Right atrium auricular region (tissue), 2 donors: ENCODE measurements at regions not wholly inside any gene's neighbourhood (a gene's known extent, or its start where the extent isn't known, plus 50 kb on each side); places are given as distances from the start of the nearest gene placed in this dataset.

Experiments used
- DNase-seq: peaks from one replicate; pipeline ENCODE4 v3.0.0-alpha.2; 2019; ENCODE audit warnings: low spot score
- H3K27ac ChIP-seq, 2 donors: fragments of 200-600 bp; sonication (generic); 1 replicate in 1 of 2; 2 replicates in 1 of 2; pipeline ENCODE4 v1.5.1; 2016 to 2019
- H3K27me3 ChIP-seq, 2 donors: fragments of 200-600 bp; sonication (generic); one replicate each; pipeline versions ENCODE4 v1.5.1 to v1.6.0; 2017 to 2019
- H3K36me3 ChIP-seq: fragments of 200-600 bp; sonication (generic); one replicate; pipeline ENCODE4 v1.5.1; 2016
- H3K4me1 ChIP-seq, 2 donors: fragments of 200-600 bp; sonication (generic); one replicate each; pipeline versions ENCODE4 v1.5.1 to v1.6.0; 2017 to 2019
- H3K4me3 ChIP-seq, 2 donors: fragments of 200-600 bp; sonication (generic); 1 replicate in 1 of 2; 2 replicates in 1 of 2; pipeline ENCODE4 v1.5.1; 2017 to 2019; ENCODE audit warnings: mild to moderate bottlenecking in 1 of 2, moderate library complexity in 1 of 2
- H3K9me3 ChIP-seq, 2 donors: fragments of 200-600 bp; sonication (generic); one replicate each; pipeline ENCODE4 v1.5.1; 2019
- TF ChIP-seq, protein P1 (sequence below), 2 donors: fragments of 200-600 bp; sonication (generic); IDR thresholded peaks; one replicate each; pipeline ENCODE4 v1.5.1; 2019; ENCODE audit warnings: antibody characterized with exemption in 2 of 2

- Histone ChIP-seq H3K4me1 (no peaks in the 10 kb centered on the region), H3K27me3 (no peaks in the 10 kb centered on the region), H3K4me3 (no peak overlapping the region), H3K9me3 (no peaks in the 10 kb centered on the region), H3K36me3 (no peaks in the 10 kb centered on the region), H3K27ac (no peak overlapping the region)
- DNase-seq, result no peak
- TF ChIP-seq, protein P1, sequence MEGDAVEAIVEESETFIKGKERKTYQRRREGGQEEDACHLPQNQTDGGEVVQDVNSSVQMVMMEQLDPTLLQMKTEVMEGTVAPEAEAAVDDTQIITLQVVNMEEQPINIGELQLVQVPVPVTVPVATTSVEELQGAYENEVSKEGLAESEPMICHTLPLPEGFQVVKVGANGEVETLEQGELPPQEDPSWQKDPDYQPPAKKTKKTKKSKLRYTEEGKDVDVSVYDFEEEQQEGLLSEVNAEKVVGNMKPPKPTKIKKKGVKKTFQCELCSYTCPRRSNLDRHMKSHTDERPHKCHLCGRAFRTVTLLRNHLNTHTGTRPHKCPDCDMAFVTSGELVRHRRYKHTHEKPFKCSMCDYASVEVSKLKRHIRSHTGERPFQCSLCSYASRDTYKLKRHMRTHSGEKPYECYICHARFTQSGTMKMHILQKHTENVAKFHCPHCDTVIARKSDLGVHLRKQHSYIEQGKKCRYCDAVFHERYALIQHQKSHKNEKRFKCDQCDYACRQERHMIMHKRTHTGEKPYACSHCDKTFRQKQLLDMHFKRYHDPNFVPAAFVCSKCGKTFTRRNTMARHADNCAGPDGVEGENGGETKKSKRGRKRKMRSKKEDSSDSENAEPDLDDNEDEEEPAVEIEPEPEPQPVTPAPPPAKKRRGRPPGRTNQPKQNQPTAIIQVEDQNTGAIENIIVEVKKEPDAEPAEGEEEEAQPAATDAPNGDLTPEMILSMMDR (IDR thresholded peaks at IDR 0.05), result no peak
Measured at GRCh38 chr18:39558658-39559057, 1993.1 kb upstream of the CELF4 start.

DNA sequence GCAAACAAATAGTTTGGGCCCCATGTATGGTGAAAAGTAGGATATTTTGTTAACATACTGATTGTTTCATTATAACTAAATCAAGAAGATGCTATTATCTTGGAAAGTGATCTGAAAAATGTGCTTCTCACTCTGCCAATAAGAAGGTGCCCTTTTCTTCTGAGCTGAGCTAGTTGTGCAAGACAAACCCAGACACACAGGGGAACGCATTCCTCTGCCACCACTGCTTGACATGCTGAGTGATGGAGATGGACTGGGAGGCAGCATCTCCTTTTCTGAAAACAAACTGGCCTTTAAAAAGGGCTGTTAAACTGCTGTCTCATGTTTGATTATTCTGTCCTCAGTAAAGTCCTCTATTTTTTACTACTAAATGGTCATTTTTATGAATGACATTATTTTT lies 1989.9 kb upstream of the CELF4 start:
- H3K27ac ChIP-seq, result no peak overlapping the region
- H3K4me1 ChIP-seq, result no peaks in the 10 kb centered on the region
- no peaks in the 10 kb centered on the region for H3K36me3 ChIP-seq
- H3K4me3 ChIP-seq, result no peak overlapping the region
- TF ChIP-seq, protein P1 (IDR thresholded peaks at IDR 0.05), result no peak
- DNase-seq, result no peak
- no peaks in the 10 kb centered on the region for H3K27me3 ChIP-seq
- no peaks in the 10 kb centered on the region for H3K9me3 ChIP-seq

DNA sequence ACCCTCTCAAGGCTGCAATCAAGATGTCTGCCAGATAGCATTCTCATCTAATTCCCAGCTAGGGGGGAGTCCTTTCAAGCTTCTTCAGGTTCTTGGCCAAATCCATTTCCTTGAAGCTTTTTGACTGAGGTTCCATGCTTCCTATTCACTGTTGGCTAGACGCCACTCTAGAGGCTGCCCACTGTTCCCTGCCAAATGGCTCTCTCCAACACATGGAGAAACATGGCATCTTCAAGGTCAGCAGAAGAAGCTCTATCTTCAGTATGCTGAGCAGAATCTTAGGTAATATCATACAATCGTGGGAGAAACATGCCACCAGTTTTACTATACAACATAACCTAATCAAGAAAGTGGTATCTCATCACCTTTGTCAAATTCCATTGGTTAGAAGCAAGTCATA lies 1985.1 kb upstream of the CELF4 start:
- no peaks in the 10 kb centered on the region for H3K4me1 ChIP-seq
- no peaks in the 10 kb centered on the region for H3K27me3 ChIP-seq
- H3K9me3 ChIP-seq, result no peaks in the 10 kb centered on the region
- no peak for DNase-seq
- no peak overlapping the region for H3K4me3 ChIP-seq
- TF ChIP-seq, protein P1 (IDR thresholded peaks at IDR 0.05), result no peak
- H3K36me3 ChIP-seq, result no peaks in the 10 kb centered on the region
- no peak overlapping the region for H3K27ac ChIP-seq

DNA sequence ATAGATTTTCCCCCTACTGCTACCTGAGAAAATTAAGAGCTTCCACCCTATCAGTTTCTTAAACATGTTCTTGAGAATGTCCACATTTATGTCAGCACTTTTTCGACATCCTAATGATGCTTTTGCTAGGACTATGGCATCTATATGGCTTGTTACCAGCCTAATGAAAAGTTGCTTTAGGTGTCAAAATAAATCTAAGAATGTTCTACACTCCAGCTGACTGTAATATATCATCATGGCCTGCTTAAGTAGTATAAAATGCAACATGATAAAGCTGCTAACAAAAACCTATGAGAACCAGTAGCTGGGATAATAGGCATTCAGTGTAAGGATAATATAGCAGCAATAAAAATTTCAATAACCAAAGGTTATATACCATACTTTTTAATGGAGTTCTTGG lies 1983.5 kb upstream of the CELF4 start:
- no peaks in the 10 kb centered on the region for H3K27me3 ChIP-seq
- TF ChIP-seq, protein P1 (IDR thresholded peaks at IDR 0.05), result no peak
- H3K9me3 ChIP-seq, result no peaks in the 10 kb centered on the region
- no peak overlapping the region for H3K27ac ChIP-seq
- no peak for DNase-seq
- no peaks in the 10 kb centered on the region for H3K4me1 ChIP-seq
- no peak overlapping the region for H3K4me3 ChIP-seq
- H3K36me3 ChIP-seq, result no peaks in the 10 kb centered on the region

DNA sequence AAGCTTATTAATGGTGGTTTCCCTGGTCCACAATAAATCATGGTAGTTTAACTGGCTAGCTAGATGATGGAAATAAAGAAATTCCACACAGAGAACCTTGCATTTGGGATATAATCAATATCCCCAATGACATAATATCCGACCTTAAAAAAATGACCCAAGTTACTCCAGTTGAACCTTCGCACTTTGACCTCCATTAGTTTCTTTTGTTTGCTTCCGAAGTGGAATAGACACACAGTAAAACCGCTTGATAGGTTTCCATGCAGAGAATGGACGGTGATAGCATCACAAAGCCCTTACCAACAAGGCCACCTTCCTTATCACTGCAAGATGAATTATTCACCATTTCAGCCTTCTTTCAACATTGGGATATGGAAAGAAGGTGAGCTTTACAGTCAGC lies 1966.1 kb upstream of the CELF4 start:
- TF ChIP-seq, protein P1 (IDR thresholded peaks at IDR 0.05), result no peak
- Histone ChIP-seq H3K4me3 (no peak overlapping the region), H3K9me3 (no peaks in the 10 kb centered on the region), H3K27me3 (no peaks in the 10 kb centered on the region), H3K27ac (no peak overlapping the region), H3K4me1 (no peaks in the 10 kb centered on the region), H3K36me3 (no peaks in the 10 kb centered on the region)
- DNase-seq, result no peak

DNA sequence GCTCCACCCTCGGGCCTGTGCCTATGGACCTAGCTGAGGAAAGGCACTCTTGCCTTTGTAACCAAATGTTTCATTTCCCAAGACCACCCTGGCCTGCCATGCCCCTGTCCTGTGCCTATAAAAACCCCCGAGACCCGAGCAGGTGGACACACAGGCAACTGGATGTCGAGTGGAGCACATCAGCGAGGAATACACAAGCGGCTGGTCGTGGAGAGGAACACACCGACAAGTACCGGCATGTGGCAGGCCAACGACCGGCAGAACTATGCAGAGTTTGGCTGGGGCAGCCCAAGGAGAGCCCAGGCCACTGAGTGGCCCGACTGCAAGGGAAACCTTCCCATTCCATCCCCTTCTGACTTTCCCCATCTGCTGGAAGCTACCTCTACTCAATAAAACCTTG lies 1963.8 kb upstream of the CELF4 start:
- H3K4me1 ChIP-seq, result no peaks in the 10 kb centered on the region
- DNase-seq, result no peak
- H3K4me3 ChIP-seq, result no peak overlapping the region
- no peaks in the 10 kb centered on the region for H3K27me3 ChIP-seq
- H3K9me3 ChIP-seq, result no peaks in the 10 kb centered on the region
- TF ChIP-seq, protein P1 (IDR thresholded peaks at IDR 0.05), result no peak
- H3K27ac ChIP-seq, result no peak overlapping the region
- H3K36me3 ChIP-seq, result no peaks in the 10 kb centered on the region
